Parathyroid adenoma (tissue), 2 donors: ENCODE measurements at regions not wholly inside any gene's neighbourhood (a gene's known extent, or its start where the extent isn't known, plus 50 kb on each side); places are given as distances from the start of the nearest gene placed in this dataset.

ENCODE experiments used
- H2AFZ ChIP-seq: fragments of 300-600 bp; sonication (generic); one replicate; pipeline ENCODE4 v1.7.0; 2017; ENCODE audit warnings: antibody characterized with exemption, mild to moderate bottlenecking
- H3K27ac ChIP-seq: fragments of 300-600 bp; sonication (generic); one replicate; pipeline ENCODE4 v1.7.0; 2017
- H3K27me3 ChIP-seq: fragments of 300-600 bp; sonication (generic); one replicate; pipeline ENCODE4 v1.7.0; 2017; ENCODE audit warnings: low read length; ENCODE audit not compliant: control insufficient read depth, insufficient read depth
- H3K36me3 ChIP-seq: fragments of 300-600 bp; sonication (generic); one replicate; pipeline ENCODE4 v1.7.0; 2017; ENCODE audit warnings: low read length; ENCODE audit not compliant: control insufficient read depth, insufficient read depth
- H3K4me1 ChIP-seq: fragments of 300-600 bp; sonication (generic); one replicate; pipeline ENCODE4 v1.7.0; 2017; ENCODE audit warnings: control low read depth
- H3K4me2 ChIP-seq: fragments of 300-600 bp; sonication (generic); one replicate; pipeline ENCODE4 v1.7.0; 2017; ENCODE audit warnings: low read length
- H3K4me3 ChIP-seq: fragments of 300-600 bp; sonication (generic); one replicate; pipeline ENCODE4 v1.7.0; 2017; ENCODE audit warnings: low read depth, low read length
- H3K79me2 ChIP-seq: fragments of 300-600 bp; sonication (generic); one replicate; pipeline ENCODE4 v1.7.0; 2017; ENCODE audit warnings: control low read depth
- H3K9ac ChIP-seq: fragments of 300-600 bp; sonication (generic); one replicate; pipeline ENCODE4 v1.7.0; 2017; ENCODE audit warnings: mild to moderate bottlenecking
- H3K9me3 ChIP-seq: fragments of 300-600 bp; sonication (generic); one replicate; pipeline ENCODE4 v1.7.0; 2017; ENCODE audit warnings: low read length; ENCODE audit not compliant: control insufficient read depth
- CTCF ChIP-seq: fragments of 300-600 bp; sonication (generic); IDR thresholded peaks from one replicate; pipeline ENCODE4 v1.7.0; 2017; ENCODE audit warnings: antibody characterized with exemption, mild to moderate bottlenecking
- donor health status: primary hyperparathyroidism.

GRCh38 chr7:45400680-45401079 is 173.5 kb upstream of the ADCY1 start:
- H2AFZ ChIP-seq, result no peak overlapping the region
- H3K36me3 ChIP-seq, result no peaks in the 10 kb centered on the region
- no peak overlapping the region for H3K27ac ChIP-seq
- TF ChIP-seq CTCF, result no peak
- no peak overlapping the region for H3K4me3 ChIP-seq
- H3K4me2 ChIP-seq, result no peak overlapping the region
- no peaks in the 10 kb centered on the region for H3K4me1 ChIP-seq
- no peaks in the 10 kb centered on the region for H3K79me2 ChIP-seq
- no peaks in the 10 kb centered on the region for H3K27me3 ChIP-seq
- no peaks in the 10 kb centered on the region for H3K9me3 ChIP-seq
- no peak overlapping the region for H3K9ac ChIP-seq

- H3K9me3 ChIP-seq, result no peaks in the 10 kb centered on the region
- no peak overlapping the region for H3K4me2 ChIP-seq
- H2AFZ ChIP-seq, result no peak overlapping the region
- H3K9ac ChIP-seq, result no peak overlapping the region
- H3K27me3 ChIP-seq, result no peaks in the 10 kb centered on the region
- H3K79me2 ChIP-seq, result no peaks in the 10 kb centered on the region
- no peaks in the 10 kb centered on the region for H3K36me3 ChIP-seq
- no peaks in the 10 kb centered on the region for H3K4me1 ChIP-seq
- no peak for TF ChIP-seq CTCF
- H3K27ac ChIP-seq, result no peak overlapping the region
- H3K4me3 ChIP-seq, result no peak overlapping the region
Observed at GRCh38 chr7:45401155-45401554, 173.0 kb upstream of the ADCY1 start.

GRCh38 chr7:45401851-45402250 is 172.3 kb upstream of the ADCY1 start:
- Histone ChIP-seq H3K4me3 (no peak overlapping the region), H3K9me3 (no peaks in the 10 kb centered on the region), H3K27ac (no peak overlapping the region), H3K9ac (no peak overlapping the region), H3K36me3 (no peaks in the 10 kb centered on the region), H3K27me3 (no peaks in the 10 kb centered on the region), H3K4me2 (no peak overlapping the region), H2AFZ (no peak overlapping the region), H3K4me1 (no peaks in the 10 kb centered on the region), H3K79me2 (no peaks in the 10 kb centered on the region)
- no peak for TF ChIP-seq CTCF

GRCh38 chr7:45402480-45403218 is 171.5 kb upstream of the ADCY1 start:
- Histone ChIP-seq H3K9me3 (no peaks in the 10 kb centered on the region), H3K9ac (no peak overlapping the region), H3K27me3 (no peaks in the 10 kb centered on the region), H2AFZ (no peak overlapping the region), H3K4me1 (no peaks in the 10 kb centered on the region), H3K4me2 (no peak overlapping the region), H3K79me2 (no peaks in the 10 kb centered on the region), H3K4me3 (no peak overlapping the region), H3K27ac (no peak overlapping the region), H3K36me3 (no peaks in the 10 kb centered on the region)
- no peak for TF ChIP-seq CTCF

GRCh38 chr7:45404622-45405021 is 169.5 kb upstream of the ADCY1 start:
- Histone ChIP-seq H3K9ac (no peak overlapping the region), H3K27me3 (no peaks in the 10 kb centered on the region), H3K4me2 (no peak overlapping the region), H3K36me3 (no peaks in the 10 kb centered on the region), H3K9me3 (no peaks in the 10 kb centered on the region), H2AFZ (no peak overlapping the region), H3K79me2 (no peaks in the 10 kb centered on the region), H3K4me3 (no peak overlapping the region), H3K27ac (no peak overlapping the region), H3K4me1 (no peaks in the 10 kb centered on the region)
- TF ChIP-seq CTCF, result no peak
